SKM-1 (cell line): ENCODE measurements at regions not wholly inside any gene's neighbourhood (a gene's known extent, or its start where the extent isn't known, plus 50 kb on each side); places are given as distances from the start of the nearest gene placed in this dataset.

Source experiments
- DNase-seq: peaks from one replicate; lab custom pipeline; 2025; ENCODE audit not compliant: unreplicated experiment; lab: John Stamatoyannopoulos, UW

GRCh38 chr5:147162740-147163139 is 72.1 kb upstream of the STK32A start:
- no peak for DNase-seq

- DNase-seq: no peak
Measured at GRCh38 chr5:147167529-147167928, 67.3 kb upstream of the STK32A start.

GRCh38 chr5:147168578-147169327 is 66.1 kb upstream of the STK32A start:
- DNase-seq: no peak

DNA sequence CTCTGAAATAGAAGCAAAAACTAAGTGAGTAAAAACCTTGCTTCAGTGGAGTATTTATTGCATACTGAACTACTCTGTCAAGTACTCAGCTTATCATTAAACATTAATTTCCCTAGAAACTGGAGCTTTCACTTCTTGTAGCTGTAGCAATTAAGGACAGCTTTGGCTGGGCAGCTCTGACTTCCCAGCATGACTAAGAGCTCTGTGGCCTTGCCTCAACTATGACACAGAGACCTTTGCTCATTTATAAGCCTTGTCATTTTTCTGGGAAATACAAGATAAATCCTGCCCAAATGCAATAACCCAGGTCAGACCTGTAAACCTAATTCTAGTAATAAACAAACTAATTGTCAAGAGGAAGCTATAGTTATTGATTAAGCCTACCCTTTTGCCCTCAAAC is 65.4 kb upstream of the STK32A start:
- DNase-seq: no peak

- no peak for DNase-seq
Measured at GRCh38 chr5:147169901-147170300, 64.9 kb upstream of the STK32A start.

DNA sequence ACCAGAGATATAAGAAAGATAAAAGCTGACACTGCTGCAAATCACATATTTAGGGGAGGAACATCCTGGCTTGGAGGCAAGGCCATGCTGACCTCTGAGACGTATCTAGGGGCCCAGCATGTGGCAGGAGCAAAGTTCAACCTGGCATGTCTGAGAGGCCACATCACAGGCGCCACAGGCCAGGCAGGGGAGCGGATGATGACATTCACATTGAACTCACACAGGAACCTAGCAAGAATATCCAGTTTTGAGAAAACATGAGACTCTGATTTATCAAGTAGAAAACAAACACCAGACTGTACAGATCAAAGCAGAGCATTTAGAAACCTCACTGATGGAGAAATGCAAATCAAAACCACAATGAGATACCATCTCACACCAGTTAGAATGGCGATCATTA is 64.2 kb upstream of the STK32A start:
- DNase-seq: no peak

DNA sequence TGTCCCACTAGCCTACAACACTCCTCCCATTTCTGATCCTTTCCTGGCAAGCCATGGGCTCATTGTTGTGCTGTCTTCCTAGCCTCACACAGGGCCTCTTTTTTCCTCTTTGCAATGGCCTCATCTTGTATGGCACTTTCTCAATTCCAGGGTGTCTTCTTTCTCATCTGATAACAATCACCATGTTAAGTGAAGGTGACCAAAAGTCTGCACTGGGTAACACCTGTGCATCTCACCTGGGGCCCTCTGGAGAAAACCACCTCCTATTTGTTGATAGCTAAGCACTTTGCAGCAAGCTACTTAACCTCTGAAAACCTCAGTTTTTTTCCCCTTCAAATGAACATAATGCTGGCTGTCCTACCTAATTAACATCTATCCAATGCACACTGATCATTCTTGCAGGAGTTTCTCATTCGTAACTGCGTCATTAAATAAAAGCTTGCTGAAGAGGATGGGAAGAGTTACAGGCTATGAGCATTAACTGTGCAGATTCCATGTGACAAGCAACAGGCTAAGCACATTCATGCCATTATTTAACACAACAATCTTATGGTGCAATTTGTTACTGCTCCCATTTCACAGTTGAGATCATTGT is 60.1 kb upstream of the STK32A start:
- DNase-seq: no peak

- no peak for DNase-seq
Measured at GRCh38 chr5:147175516-147176097, 59.2 kb upstream of the STK32A start.

DNA sequence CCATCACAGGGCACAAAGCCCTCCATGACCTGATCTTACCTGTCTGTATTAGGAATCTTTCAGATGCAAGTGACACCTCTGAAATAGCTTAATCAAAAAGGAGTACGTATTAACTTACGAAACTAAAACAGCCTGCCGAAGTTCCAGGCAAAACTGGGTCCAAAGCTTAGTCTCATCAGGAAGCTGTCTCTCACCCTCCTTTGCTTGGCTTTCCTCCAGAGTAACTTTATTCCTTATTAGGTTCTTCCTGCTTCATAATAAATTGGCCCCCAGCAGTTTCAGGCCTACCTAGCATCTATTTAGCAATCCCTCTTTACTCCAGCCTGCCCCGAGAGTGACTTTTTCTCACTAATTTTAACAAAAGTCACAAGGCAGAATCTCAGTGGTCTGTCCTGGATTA is 58.4 kb upstream of the STK32A start:
- no peak for DNase-seq

- no peak for DNase-seq
Measured at GRCh38 chr5:147177125-147177840, 57.5 kb upstream of the STK32A start.

DNA sequence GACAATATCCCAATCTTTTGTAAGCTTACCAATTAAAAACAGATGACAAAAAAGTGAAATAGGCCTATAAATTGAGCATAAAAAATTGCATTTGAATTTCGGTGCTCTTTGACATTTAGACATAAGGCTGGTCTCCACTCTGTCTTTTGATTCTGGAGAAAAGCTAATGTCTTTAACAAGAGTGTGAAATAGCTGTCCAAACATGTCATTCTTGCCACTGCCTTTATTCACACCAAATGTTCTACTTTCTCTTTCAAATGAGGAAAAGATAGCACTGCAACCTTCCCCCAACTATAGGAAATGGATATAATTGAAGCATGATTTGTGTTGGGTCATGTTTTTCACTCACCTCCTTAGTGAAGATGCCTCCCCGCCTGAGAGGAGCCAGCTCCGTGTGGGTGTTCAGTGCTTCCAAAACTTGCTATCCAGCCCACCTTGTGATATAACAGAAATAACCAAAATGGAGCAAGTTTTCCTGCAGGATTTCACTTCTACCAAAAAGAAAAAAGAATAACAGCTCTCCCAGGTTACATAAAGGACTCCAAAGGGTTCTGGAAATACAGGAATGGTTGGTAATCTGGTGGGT is 55.2 kb upstream of the STK32A start:
- DNase-seq: no peak

DNA sequence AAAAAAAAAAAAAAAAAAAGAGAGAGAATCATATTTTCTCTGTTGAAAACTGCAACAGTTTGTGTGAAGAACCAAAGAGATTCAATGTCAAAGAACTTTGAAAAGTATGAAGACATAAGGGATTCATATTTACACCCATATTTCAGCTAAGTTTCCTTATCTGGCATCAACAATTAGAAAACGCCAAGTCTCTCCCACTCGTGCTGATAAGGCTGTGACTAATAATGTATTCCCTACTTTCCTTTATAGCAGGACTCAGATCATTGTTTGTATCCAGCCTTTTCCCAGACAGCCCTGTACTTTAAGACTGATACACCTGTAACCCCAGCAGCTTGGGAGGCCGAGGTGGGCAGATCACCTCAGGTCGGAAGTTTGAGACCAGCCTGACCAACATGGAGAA is 54.1 kb upstream of the STK32A start:
- DNase-seq: no peak
